Esophagus muscularis mucosa (tissue), 4 donors: ENCODE measurements at regions not wholly inside any gene's neighbourhood (a gene's known extent, or its start where the extent isn't known, plus 50 kb on each side); places are given as distances from the start of the nearest gene placed in this dataset.

Experiments
- CTCF ChIP-seq, 3 experiments: fragments of 200-600 bp in 2 of 3; fragments of 450-650 bp in 1 of 3; sonication (generic) in 2 of 3; IDR thresholded peaks; one replicate each; pipeline ENCODE4 v1.5.1; 2017 to 2019; ENCODE audit warnings: antibody characterized with exemption in 3 of 3, mild to moderate bottlenecking in 2 of 3, moderate library complexity in 1 of 3
- EP300 ChIP-seq: sonication (generic); formaldehyde crosslinking; IDR thresholded peaks from one replicate; pipeline ENCODE4 v1.6.1; 2017; ENCODE audit warnings: antibody characterized with exemption
- POLR2A ChIP-seq: fragments of 450-650 bp; IDR thresholded peaks from one replicate; pipeline ENCODE4 v1.6.1; 2017; ENCODE audit warnings: antibody characterized with exemption, moderate library complexity, mild to moderate bottlenecking, low read depth
- POLR2AphosphoS5 ChIP-seq, 2 donors: sonication (generic); formaldehyde crosslinking; IDR thresholded peaks; one replicate each; pipeline ENCODE4 v1.6.1; 2017; ENCODE audit warnings: antibody characterized with exemption in 2 of 2

DNA sequence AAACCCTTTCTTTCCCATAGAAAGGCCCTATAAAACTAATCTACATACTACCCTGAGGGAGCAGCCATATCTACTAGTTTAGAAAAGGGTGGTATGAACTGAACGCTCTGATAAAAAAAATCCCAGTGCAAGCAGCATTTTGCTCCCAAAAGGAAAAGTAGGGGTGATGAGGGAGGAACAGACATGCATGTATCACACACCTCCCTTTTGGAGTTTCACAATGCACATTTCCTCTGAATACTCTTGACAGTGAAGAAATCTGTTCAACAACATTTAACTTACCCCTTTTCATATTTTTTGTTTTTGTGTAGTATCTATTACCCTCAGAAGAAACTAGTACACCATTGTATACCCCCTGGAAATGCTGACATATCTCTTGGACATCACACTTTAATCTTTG lies 411.4 kb downstream of the MAT2B start:
- no peak for TF ChIP-seq CTCF (IDR thresholded peaks at IDR 0.05)
- TF ChIP-seq POLR2A, result no peak
- no peak for TF ChIP-seq EP300
- TF ChIP-seq POLR2AphosphoS5 (IDR thresholded peaks at IDR 0.05), result no peak
